K562 (cell line): ENCODE measurements at regions not wholly inside any gene's neighbourhood (a gene's known extent, or its start where the extent isn't known, plus 50 kb on each side); places are given as distances from the start of the nearest gene placed in this dataset.

Experiments used
- ATAC-seq: fragments of 200-7000 bp; cut with Tn5 transposase; 3 replicates; pipeline ENCODE4 v1.9.1; 2020; ENCODE audit warnings: moderate library complexity
- BruUV-seq: library from RNA; stranded (reverse); fragments of 400-500 nt; replicated peaks from 2 replicates; lab custom pipeline; 2021; lab: Mats Ljungman, UMichigan
- CTCF ChIA-PET: fragments of 300-600 bp; formaldehyde crosslinking; extraction: SDS; loops from one replicate; lab custom pipeline; 2021; ENCODE audit warnings: low intra/inter-chr PET ratio; lab: Yijun Ruan, JAX
- POLR2A ChIA-PET: fragments of 300-600, 350-650 bp; sonication (Branson Sonifier 250); formaldehyde crosslinking; extraction: SDS; loops from one replicate; lab custom pipeline; 2021; ENCODE audit warnings: antibody characterized with exemption, inconsistent platforms; lab: Yijun Ruan, JAX
- DNase-seq, 4 experiments: peaks; one replicate each; pipeline versions ENCODE4 v3.0.0 to v3.0.0-alpha.2; 2011 to 2018; ENCODE audit warnings: low spot score in 3 of 4, mixed read lengths in 3 of 4; ENCODE audit errors: extremely low read depth in 1 of 4
- FAIRE-seq: peaks from 2 replicates; lab custom pipeline; 2011; peaks lifted over from hg19 to GRCh38; lab: Jason Lieb, UNC
- H2AFZ ChIP-seq: 2 replicates; pipeline ENCODE4 v1.6.0; 2011; ENCODE audit warnings: low read depth, low read length, control low read depth, inconsistent platforms
- H3K27ac ChIP-seq: fragments of 200-600 bp; 3 replicates; pipeline ENCODE4 v1.8.0; 2011; ENCODE audit warnings: low read depth, mild to moderate bottlenecking, control low read depth, inconsistent platforms, low read length, moderate library complexity, mixed read lengths; ENCODE audit errors: extremely low read depth
- H3K27me3 ChIP-seq, 2 experiments: fragments of 300-600 bp in 1 of 2; 2 replicates in 1 of 2; 3 replicates in 1 of 2; pipeline versions ENCODE4 v1.6.0 to v1.8.0; 2011; ENCODE audit warnings: inconsistent platforms in 2 of 2, low read length in 2 of 2, mild to moderate bottlenecking in 1 of 2, mixed read lengths in 1 of 2, moderate library complexity in 1 of 2; ENCODE audit not compliant: control insufficient read depth in 2 of 2, insufficient read depth in 2 of 2
- H3K36me3 ChIP-seq: fragments of 300-600 bp; 3 replicates; pipeline ENCODE4 v1.8.0; 2011; ENCODE audit warnings: mild to moderate bottlenecking, low read length, inconsistent platforms; ENCODE audit not compliant: control insufficient read depth, insufficient read depth
- H3K4me1 ChIP-seq, 2 experiments: fragments of 200-600 bp in 1 of 2; replicated peaks in 1 of 2; 2 replicates in 1 of 2; 3 replicates in 1 of 2; pipeline versions ENCODE4 v1.5.1 to v1.8.0; 2011; ENCODE audit warnings: inconsistent platforms in 2 of 2, low read length in 2 of 2, mild to moderate bottlenecking in 1 of 2, mixed read lengths in 1 of 2, moderate library complexity in 1 of 2; ENCODE audit not compliant: control insufficient read depth in 2 of 2, insufficient read depth in 2 of 2
- H3K4me2 ChIP-seq: 2 replicates; pipeline ENCODE4 v1.6.1; 2011; ENCODE audit warnings: low read length, control low read depth, inconsistent platforms, mixed read lengths; ENCODE audit not compliant: insufficient read depth
- H3K4me3 ChIP-seq: fragments of 200-600 bp; sonication (generic), shearing (Covaris generic); 2 replicates; pipeline ENCODE4 v1.5.1; 2016; ENCODE audit warnings: control low read depth, inconsistent platforms
- H3K79me2 ChIP-seq: fragments of 200-600 bp; 3 replicates; pipeline ENCODE4 v1.8.0; 2011; ENCODE audit warnings: low read length, inconsistent platforms; ENCODE audit not compliant: control insufficient read depth, insufficient read depth
- H3K9ac ChIP-seq, 2 experiments: 2 replicates each; pipeline versions ENCODE4 v1.6.0 to v1.6.1; 2011; ENCODE audit warnings: low read depth in 2 of 2, low read length in 2 of 2, control low read depth in 1 of 2, inconsistent platforms in 1 of 2, mild to moderate bottlenecking in 1 of 2, mixed read lengths in 1 of 2; ENCODE audit not compliant: insufficient read depth in 1 of 2
- H3K9me1 ChIP-seq: one replicate; pipeline ENCODE4 v1.6.0; 2011; ENCODE audit warnings: inconsistent platforms, mild to moderate bottlenecking, low read length, moderate library complexity; ENCODE audit not compliant: control insufficient read depth, insufficient read depth
- H3K9me3 ChIP-seq: replicated peaks from 2 replicates; pipeline ENCODE4 v1.5.1; 2011; ENCODE audit warnings: low read depth, low read length, inconsistent platforms; ENCODE audit not compliant: control insufficient read depth, insufficient read depth
- H4K20me1 ChIP-seq: replicated peaks from 2 replicates; pipeline ENCODE4 v1.6.1; 2011; ENCODE audit warnings: low read length, inconsistent platforms, mixed read lengths; ENCODE audit not compliant: control insufficient read depth, insufficient read depth
- ARNT ChIP-seq, 2 experiments: fragments of 450-650 bp; IDR thresholded peaks; 2 replicates each; pipeline ENCODE4 v1.6.1; 2016; ENCODE audit warnings: mild to moderate bottlenecking in 1 of 2
- BCOR ChIP-seq: fragments of 450-650 bp; IDR thresholded peaks from 2 replicates; pipeline ENCODE4 v1.6.1; 2016
- CBX3 ChIP-seq, 2 experiments: IDR thresholded peaks; 1 replicate in 1 of 2; 2 replicates in 1 of 2; pipeline ENCODE4 v1.6.1; 2012; ENCODE audit warnings: inconsistent platforms in 2 of 2, low read length in 2 of 2, borderline replicate concordance in 1 of 2, control low read depth in 1 of 2
- MTA3 ChIP-seq: fragments of 450-650 bp; formaldehyde crosslinking; IDR thresholded peaks from 2 replicates; pipeline ENCODE4 v1.6.1; 2017; ENCODE audit warnings: mild to moderate bottlenecking, borderline replicate concordance
- NR2C1 ChIP-seq, 2 experiments: fragments of 450-650 bp; IDR thresholded peaks; 2 replicates each; pipeline ENCODE4 v1.6.1; 2017; ENCODE audit warnings: mild to moderate bottlenecking in 2 of 2, antibody characterized with exemption in 1 of 2, inconsistent platforms in 1 of 2, missing compliant biosample characterization in 1 of 2, missing genetic modification characterization in 1 of 2
- RBM25 ChIP-seq: fragments of 200-400 bp; formaldehyde crosslinking; IDR thresholded peaks from 2 replicates; pipeline ENCODE4 v1.6.1; 2018; ENCODE audit warnings: low read length, low read depth, moderate library complexity; ENCODE audit not compliant: severe bottlenecking
- SMARCA5 ChIP-seq: fragments of 450-650 bp; IDR thresholded peaks from 2 replicates; pipeline ENCODE4 v1.6.1; 2016
- TRIM24 ChIP-seq, 2 experiments: fragments of 450-650 bp; IDR thresholded peaks; 2 replicates each; pipeline ENCODE4 v1.6.1; 2016
- TRIM28 ChIP-seq: fragments of 450-650 bp; IDR thresholded peaks from 2 replicates; pipeline ENCODE4 v1.6.1; 2017
- ZNF253 ChIP-seq: fragments of 250-450 bp; sonication (Bioruptor Pico); conservative IDR thresholded peaks from 2 replicates; pipeline ENCODE4 v1.6.1; 2021; ENCODE audit warnings: mild to moderate bottlenecking
- ZNF280A ChIP-seq: fragments of 450-650 bp; IDR thresholded peaks from 2 replicates; pipeline ENCODE4 v1.6.1; 2018; ENCODE audit warnings: mild to moderate bottlenecking, low read depth; ENCODE audit not compliant: partially characterized antibody
- ZNF3 ChIP-seq: fragments of 250-450 bp; sonication (Bioruptor Pico); IDR thresholded peaks from 2 replicates; pipeline ENCODE4 v1.5.0; 2021; ENCODE audit warnings: mild to moderate bottlenecking, moderate library complexity
- ZNF324 ChIP-seq: fragments of 250-450 bp; sonication (Bioruptor Pico); IDR thresholded peaks from 2 replicates; pipeline ENCODE4 v1.4.0; 2020; ENCODE audit warnings: mild to moderate bottlenecking
- WGBS: fragments of 100-300 bp; shearing (Covaris generic); methylation state at CpG from one replicate; pipeline ENCODE4 v1.1.6; 2016; ENCODE audit warnings: low coverage, mixed read lengths; ENCODE audit not compliant: insufficient coverage; ENCODE audit errors: missing lambda C conversion rate; 5-methylcytosine and 5-hydroxymethylcytosine counted together
- in situ Hi-C: fragments of 300-500 bp; cut with MboI; formaldehyde crosslinking; loops from 4 replicates; pipeline ENCODE4 v1.15.0; 2018; ENCODE audit warnings: inconsistent platforms, mixed read lengths
- intact Hi-C: fragments of 100-400 bp; cut with micrococcal nuclease; formaldehyde crosslinking; loops from 2 replicates; pipeline ENCODE4 v1.14.2; 2022
- TF ChIP-seq, protein P1 (sequence below): fragments of 450-650 bp; IDR thresholded peaks from 2 replicates; pipeline ENCODE4 v1.6.1; 2016; ENCODE audit warnings: mild to moderate bottlenecking
- TF ChIP-seq, protein P2 (sequence below): sonication (generic); formaldehyde crosslinking; IDR thresholded peaks from 2 replicates; pipeline ENCODE4 v1.9.0; 2022; ENCODE audit warnings: mild to moderate bottlenecking, missing genetic modification reagents

DNA sequence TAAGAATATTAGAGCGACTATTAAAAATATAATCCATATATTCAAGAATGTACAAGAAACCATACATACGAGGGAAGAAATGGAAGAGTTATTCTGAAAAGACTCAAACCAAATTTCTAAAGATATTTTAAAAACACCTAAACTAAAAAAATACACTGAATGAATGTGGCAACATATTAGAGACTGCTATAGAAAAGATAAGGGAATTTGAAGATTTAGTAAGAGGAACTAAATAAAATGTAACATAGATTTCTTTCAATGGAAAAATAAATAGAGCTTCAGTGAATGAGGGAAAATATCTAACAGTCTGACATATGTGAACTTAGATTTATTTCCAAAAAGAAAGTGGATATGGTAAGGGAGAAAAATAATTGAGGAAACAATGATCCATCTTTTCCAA is 194.9 kb upstream of the STXBP5 start:
- Histone ChIP-seq H4K20me1 (no peaks in the 10 kb centered on the region), H3K79me2 (no peaks in the 10 kb centered on the region), H3K4me1 (no peaks in the 10 kb centered on the region), H3K4me3 (no peak overlapping the region), H3K4me2 (no peak overlapping the region), H3K27me3 (no peaks in the 10 kb centered on the region), H3K9me1 (no peaks in the 10 kb centered on the region), H3K36me3 (no peaks in the 10 kb centered on the region), H3K9ac (no peak overlapping the region), H2AFZ (no peak overlapping the region), H3K27ac (no peak overlapping the region), H3K9me3 (no peaks in the 10 kb centered on the region)
- no TSS peak for BruUV-seq
- POLR2A ChIA-PET: no interaction called here
- intact Hi-C loops (no loop called here), in situ Hi-C loops (no loop called here)
- TF ChIP-seq ZNF253 (CRISPR knock-in tag) (no peak), ZNF3 (CRISPR knock-in tag) (0 out of 2 replicates have a peak, but pooled peaks have one; percentile 35), SMARCA5 (peak; percentile 68; the same call in 1 of the 2 replicates), CBX3 (IDR thresholded peaks at IDR 0.05; ENCODE audit: borderline replicate concordance in 1 of 2, low read length in 2 of 2) (peak in 1 of 2 experiments; percentile 53; a peak in 1 of 3 replicates), RBM25 (peak; percentile 52), ZNF280A (peak; percentile 23), ZNF324 (CRISPR knock-in tag) (no peak), NR2C1 (IDR thresholded peaks at IDR 0.05) (no peak), NR2C1 (tag; IDR thresholded peaks at IDR 0.05) (no peak), MTA3 (no peak), ARNT (IDR thresholded peaks at IDR 0.05) (peak in 1 of 2 experiments; percentile 69; a peak in 1 of 4 replicates), TRIM24 (IDR thresholded peaks at IDR 0.05) (peak in 1 of 2 experiments; percentile 58; a peak in 1 of 4 replicates), BCOR (0 out of 2 replicates have a peak, but pooled peaks have one; percentile 45), TRIM28 (0 out of 2 replicates have a peak, but pooled peaks have one; percentile 24)
- TF ChIP-seq, protein P1, sequence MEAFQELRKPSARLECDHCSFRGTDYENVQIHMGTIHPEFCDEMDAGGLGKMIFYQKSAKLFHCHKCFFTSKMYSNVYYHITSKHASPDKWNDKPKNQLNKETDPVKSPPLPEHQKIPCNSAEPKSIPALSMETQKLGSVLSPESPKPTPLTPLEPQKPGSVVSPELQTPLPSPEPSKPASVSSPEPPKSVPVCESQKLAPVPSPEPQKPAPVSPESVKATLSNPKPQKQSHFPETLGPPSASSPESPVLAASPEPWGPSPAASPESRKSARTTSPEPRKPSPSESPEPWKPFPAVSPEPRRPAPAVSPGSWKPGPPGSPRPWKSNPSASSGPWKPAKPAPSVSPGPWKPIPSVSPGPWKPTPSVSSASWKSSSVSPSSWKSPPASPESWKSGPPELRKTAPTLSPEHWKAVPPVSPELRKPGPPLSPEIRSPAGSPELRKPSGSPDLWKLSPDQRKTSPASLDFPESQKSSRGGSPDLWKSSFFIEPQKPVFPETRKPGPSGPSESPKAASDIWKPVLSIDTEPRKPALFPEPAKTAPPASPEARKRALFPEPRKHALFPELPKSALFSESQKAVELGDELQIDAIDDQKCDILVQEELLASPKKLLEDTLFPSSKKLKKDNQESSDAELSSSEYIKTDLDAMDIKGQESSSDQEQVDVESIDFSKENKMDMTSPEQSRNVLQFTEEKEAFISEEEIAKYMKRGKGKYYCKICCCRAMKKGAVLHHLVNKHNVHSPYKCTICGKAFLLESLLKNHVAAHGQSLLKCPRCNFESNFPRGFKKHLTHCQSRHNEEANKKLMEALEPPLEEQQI: no peak
- TF ChIP-seq, protein P2, sequence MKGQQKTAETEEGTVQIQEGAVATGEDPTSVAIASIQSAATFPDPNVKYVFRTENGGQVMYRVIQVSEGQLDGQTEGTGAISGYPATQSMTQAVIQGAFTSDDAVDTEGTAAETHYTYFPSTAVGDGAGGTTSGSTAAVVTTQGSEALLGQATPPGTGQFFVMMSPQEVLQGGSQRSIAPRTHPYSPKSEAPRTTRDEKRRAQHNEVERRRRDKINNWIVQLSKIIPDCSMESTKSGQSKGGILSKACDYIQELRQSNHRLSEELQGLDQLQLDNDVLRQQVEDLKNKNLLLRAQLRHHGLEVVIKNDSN (CRISPR knock-in tag): no peak
- DNase-seq (no peak), ATAC-seq (no peak), FAIRE-seq (no peak)
- 76% methylated on average over 2 of the region's 2 CpGs for WGBS
- CTCF ChIA-PET: no interaction called here
